K562 (cell line): ENCODE measurements at regions not wholly inside any gene's neighbourhood (a gene's known extent, or its start where the extent isn't known, plus 50 kb on each side); places are given as distances from the start of the nearest gene placed in this dataset.

ENCODE experiments used
- ATAC-seq: fragments of 200-7000 bp; cut with Tn5 transposase; 3 replicates; pipeline ENCODE4 v1.9.1; 2020; ENCODE audit warnings: moderate library complexity
- BruUV-seq: library from RNA; stranded (reverse); fragments of 400-500 nt; replicated peaks from 2 replicates; lab custom pipeline; 2021; lab: Mats Ljungman, UMichigan
- CTCF ChIA-PET: fragments of 300-600 bp; formaldehyde crosslinking; extraction: SDS; loops from one replicate; lab custom pipeline; 2021; ENCODE audit warnings: low intra/inter-chr PET ratio; lab: Yijun Ruan, JAX
- POLR2A ChIA-PET: fragments of 300-600, 350-650 bp; sonication (Branson Sonifier 250); formaldehyde crosslinking; extraction: SDS; loops from one replicate; lab custom pipeline; 2021; ENCODE audit warnings: antibody characterized with exemption, inconsistent platforms; lab: Yijun Ruan, JAX
- DNase-seq, 4 experiments: peaks; one replicate each; pipeline versions ENCODE4 v3.0.0 to v3.0.0-alpha.2; 2011 to 2018; ENCODE audit warnings: low spot score in 3 of 4, mixed read lengths in 3 of 4; ENCODE audit errors: extremely low read depth in 1 of 4
- FAIRE-seq: peaks from 2 replicates; lab custom pipeline; 2011; peaks lifted over from hg19 to GRCh38; lab: Jason Lieb, UNC
- H2AFZ ChIP-seq: 2 replicates; pipeline ENCODE4 v1.6.0; 2011; ENCODE audit warnings: low read depth, low read length, control low read depth, inconsistent platforms
- H3K27ac ChIP-seq: fragments of 200-600 bp; 3 replicates; pipeline ENCODE4 v1.8.0; 2011; ENCODE audit warnings: low read depth, mild to moderate bottlenecking, control low read depth, inconsistent platforms, low read length, moderate library complexity, mixed read lengths; ENCODE audit errors: extremely low read depth
- H3K27me3 ChIP-seq, 2 experiments: fragments of 300-600 bp in 1 of 2; 2 replicates in 1 of 2; 3 replicates in 1 of 2; pipeline versions ENCODE4 v1.6.0 to v1.8.0; 2011; ENCODE audit warnings: inconsistent platforms in 2 of 2, low read length in 2 of 2, mild to moderate bottlenecking in 1 of 2, mixed read lengths in 1 of 2, moderate library complexity in 1 of 2; ENCODE audit not compliant: control insufficient read depth in 2 of 2, insufficient read depth in 2 of 2
- H3K36me3 ChIP-seq: fragments of 300-600 bp; 3 replicates; pipeline ENCODE4 v1.8.0; 2011; ENCODE audit warnings: mild to moderate bottlenecking, low read length, inconsistent platforms; ENCODE audit not compliant: control insufficient read depth, insufficient read depth
- H3K4me1 ChIP-seq, 2 experiments: fragments of 200-600 bp in 1 of 2; replicated peaks in 1 of 2; 2 replicates in 1 of 2; 3 replicates in 1 of 2; pipeline versions ENCODE4 v1.5.1 to v1.8.0; 2011; ENCODE audit warnings: inconsistent platforms in 2 of 2, low read length in 2 of 2, mild to moderate bottlenecking in 1 of 2, mixed read lengths in 1 of 2, moderate library complexity in 1 of 2; ENCODE audit not compliant: control insufficient read depth in 2 of 2, insufficient read depth in 2 of 2
- H3K4me2 ChIP-seq: 2 replicates; pipeline ENCODE4 v1.6.1; 2011; ENCODE audit warnings: low read length, control low read depth, inconsistent platforms, mixed read lengths; ENCODE audit not compliant: insufficient read depth
- H3K4me3 ChIP-seq: fragments of 200-600 bp; sonication (generic), shearing (Covaris generic); 2 replicates; pipeline ENCODE4 v1.5.1; 2016; ENCODE audit warnings: control low read depth, inconsistent platforms
- H3K79me2 ChIP-seq: fragments of 200-600 bp; 3 replicates; pipeline ENCODE4 v1.8.0; 2011; ENCODE audit warnings: low read length, inconsistent platforms; ENCODE audit not compliant: control insufficient read depth, insufficient read depth
- H3K9ac ChIP-seq, 2 experiments: 2 replicates each; pipeline versions ENCODE4 v1.6.0 to v1.6.1; 2011; ENCODE audit warnings: low read depth in 2 of 2, low read length in 2 of 2, control low read depth in 1 of 2, inconsistent platforms in 1 of 2, mild to moderate bottlenecking in 1 of 2, mixed read lengths in 1 of 2; ENCODE audit not compliant: insufficient read depth in 1 of 2
- H3K9me1 ChIP-seq: one replicate; pipeline ENCODE4 v1.6.0; 2011; ENCODE audit warnings: inconsistent platforms, mild to moderate bottlenecking, low read length, moderate library complexity; ENCODE audit not compliant: control insufficient read depth, insufficient read depth
- H3K9me3 ChIP-seq: replicated peaks from 2 replicates; pipeline ENCODE4 v1.5.1; 2011; ENCODE audit warnings: low read depth, low read length, inconsistent platforms; ENCODE audit not compliant: control insufficient read depth, insufficient read depth
- H4K20me1 ChIP-seq: replicated peaks from 2 replicates; pipeline ENCODE4 v1.6.1; 2011; ENCODE audit warnings: low read length, inconsistent platforms, mixed read lengths; ENCODE audit not compliant: control insufficient read depth, insufficient read depth
- ADNP ChIP-seq: fragments of 200-800 bp; sonication (Bioruptor generic); IDR thresholded peaks from 2 replicates; pipeline ENCODE4 v1.6.1; 2016; ENCODE audit warnings: missing genetic modification characterization, missing compliant biosample characterization
- ARHGAP35 ChIP-seq: fragments of 450-650 bp; IDR thresholded peaks from 2 replicates; pipeline ENCODE4 v1.6.1; 2018; ENCODE audit not compliant: partially characterized antibody
- ATF3 ChIP-seq, 2 experiments: fragments of 450-650 bp in 1 of 2; sonication (generic) in 1 of 2; formaldehyde crosslinking in 1 of 2; IDR thresholded peaks in 1 of 2; conservative IDR thresholded peaks in 1 of 2; 2 replicates each; pipeline versions ENCODE4 v1.6.1 to v1.8.1; 2016 to 2023; ENCODE audit warnings: mild to moderate bottlenecking in 2 of 2, moderate library complexity in 2 of 2, inconsistent platforms in 1 of 2, missing genetic modification reagents in 1 of 2
- CBX3 ChIP-seq, 2 experiments: IDR thresholded peaks; 1 replicate in 1 of 2; 2 replicates in 1 of 2; pipeline ENCODE4 v1.6.1; 2012; ENCODE audit warnings: inconsistent platforms in 2 of 2, low read length in 2 of 2, borderline replicate concordance in 1 of 2, control low read depth in 1 of 2
- DMBX1 ChIP-seq: fragments of 250-450 bp; sonication (Bioruptor Pico); IDR thresholded peaks from 2 replicates; pipeline ENCODE4 v1.8.0; 2022; ENCODE audit warnings: inconsistent platforms, mild to moderate bottlenecking, moderate library complexity, borderline replicate concordance
- FOXK2 ChIP-seq, 2 experiments: fragments of 450-650 bp; IDR thresholded peaks in 1 of 2; conservative IDR thresholded peaks in 1 of 2; 2 replicates each; pipeline ENCODE4 v1.6.1; 2016; ENCODE audit warnings: low read depth in 2 of 2, mild to moderate bottlenecking in 1 of 2
- NCOA2 ChIP-seq, 2 experiments: fragments of 450-650 bp; IDR thresholded peaks; 2 replicates each; pipeline ENCODE4 v1.6.1; 2018; ENCODE audit warnings: mild to moderate bottlenecking in 2 of 2, moderate library complexity in 1 of 2; ENCODE audit not compliant: partially characterized antibody in 2 of 2
- NFIX ChIP-seq: fragments of 250-450 bp; sonication (Bioruptor Pico); IDR thresholded peaks from 2 replicates; pipeline ENCODE4 v1.4.0; 2020; ENCODE audit warnings: low read depth, mild to moderate bottlenecking, moderate library complexity
- NFYB ChIP-seq: IDR thresholded peaks from 2 replicates; pipeline ENCODE4 v1.6.1; 2011; ENCODE audit warnings: mild to moderate bottlenecking, moderate library complexity; ENCODE audit not compliant: insufficient read length; ENCODE audit errors: extremely low read depth
- NR1H2 ChIP-seq: sonication (generic); formaldehyde crosslinking; IDR thresholded peaks from 2 replicates; pipeline ENCODE4 v1.4.0; 2020; ENCODE audit warnings: mild to moderate bottlenecking, missing genetic modification reagents
- NR4A1 ChIP-seq, 2 experiments: fragments of 250-450 bp in 1 of 2; fragments of 450-650 bp in 1 of 2; sonication (Bioruptor Pico) in 1 of 2; IDR thresholded peaks; 2 replicates each; pipeline versions ENCODE4 v1.4.0 to v1.6.1; 2016 to 2020; ENCODE audit warnings: mild to moderate bottlenecking in 2 of 2, missing compliant biosample characterization in 1 of 2, missing genetic modification characterization in 1 of 2, moderate library complexity in 1 of 2
- NRF1 ChIP-seq, 2 experiments: fragments of 450-650 bp; IDR thresholded peaks in 1 of 2; conservative IDR thresholded peaks in 1 of 2; 2 replicates each; pipeline ENCODE4 v1.6.1; 2014; ENCODE audit warnings: mild to moderate bottlenecking in 2 of 2
- RBFOX2 ChIP-seq: fragments of 200-400 bp; formaldehyde crosslinking; IDR thresholded peaks from 2 replicates; pipeline ENCODE4 v1.6.1; 2017; ENCODE audit warnings: low read depth, mild to moderate bottlenecking, low read length, moderate library complexity
- RUNX1 ChIP-seq: sonication (generic); IDR thresholded peaks from 2 replicates; pipeline ENCODE4 v1.6.1; 2016; ENCODE audit warnings: antibody characterized with exemption, low read depth
- TRIM28 ChIP-seq: fragments of 450-650 bp; IDR thresholded peaks from 2 replicates; pipeline ENCODE4 v1.6.1; 2017
- ZNF77 ChIP-seq: fragments of 250-450 bp; sonication (Bioruptor Pico); IDR thresholded peaks from 2 replicates; pipeline ENCODE4 v1.5.0; 2020
- in situ Hi-C: fragments of 300-500 bp; cut with MboI; formaldehyde crosslinking; loops from 4 replicates; pipeline ENCODE4 v1.15.0; 2018; ENCODE audit warnings: inconsistent platforms, mixed read lengths
- intact Hi-C: fragments of 100-400 bp; cut with micrococcal nuclease; formaldehyde crosslinking; loops from 2 replicates; pipeline ENCODE4 v1.14.2; 2022
- TF ChIP-seq, protein P1 (sequence below): sonication (generic); formaldehyde crosslinking; IDR thresholded peaks from 2 replicates; pipeline ENCODE4 v1.8.0; 2022; ENCODE audit warnings: mild to moderate bottlenecking, missing genetic modification reagents

- TF ChIP-seq, protein P1, sequence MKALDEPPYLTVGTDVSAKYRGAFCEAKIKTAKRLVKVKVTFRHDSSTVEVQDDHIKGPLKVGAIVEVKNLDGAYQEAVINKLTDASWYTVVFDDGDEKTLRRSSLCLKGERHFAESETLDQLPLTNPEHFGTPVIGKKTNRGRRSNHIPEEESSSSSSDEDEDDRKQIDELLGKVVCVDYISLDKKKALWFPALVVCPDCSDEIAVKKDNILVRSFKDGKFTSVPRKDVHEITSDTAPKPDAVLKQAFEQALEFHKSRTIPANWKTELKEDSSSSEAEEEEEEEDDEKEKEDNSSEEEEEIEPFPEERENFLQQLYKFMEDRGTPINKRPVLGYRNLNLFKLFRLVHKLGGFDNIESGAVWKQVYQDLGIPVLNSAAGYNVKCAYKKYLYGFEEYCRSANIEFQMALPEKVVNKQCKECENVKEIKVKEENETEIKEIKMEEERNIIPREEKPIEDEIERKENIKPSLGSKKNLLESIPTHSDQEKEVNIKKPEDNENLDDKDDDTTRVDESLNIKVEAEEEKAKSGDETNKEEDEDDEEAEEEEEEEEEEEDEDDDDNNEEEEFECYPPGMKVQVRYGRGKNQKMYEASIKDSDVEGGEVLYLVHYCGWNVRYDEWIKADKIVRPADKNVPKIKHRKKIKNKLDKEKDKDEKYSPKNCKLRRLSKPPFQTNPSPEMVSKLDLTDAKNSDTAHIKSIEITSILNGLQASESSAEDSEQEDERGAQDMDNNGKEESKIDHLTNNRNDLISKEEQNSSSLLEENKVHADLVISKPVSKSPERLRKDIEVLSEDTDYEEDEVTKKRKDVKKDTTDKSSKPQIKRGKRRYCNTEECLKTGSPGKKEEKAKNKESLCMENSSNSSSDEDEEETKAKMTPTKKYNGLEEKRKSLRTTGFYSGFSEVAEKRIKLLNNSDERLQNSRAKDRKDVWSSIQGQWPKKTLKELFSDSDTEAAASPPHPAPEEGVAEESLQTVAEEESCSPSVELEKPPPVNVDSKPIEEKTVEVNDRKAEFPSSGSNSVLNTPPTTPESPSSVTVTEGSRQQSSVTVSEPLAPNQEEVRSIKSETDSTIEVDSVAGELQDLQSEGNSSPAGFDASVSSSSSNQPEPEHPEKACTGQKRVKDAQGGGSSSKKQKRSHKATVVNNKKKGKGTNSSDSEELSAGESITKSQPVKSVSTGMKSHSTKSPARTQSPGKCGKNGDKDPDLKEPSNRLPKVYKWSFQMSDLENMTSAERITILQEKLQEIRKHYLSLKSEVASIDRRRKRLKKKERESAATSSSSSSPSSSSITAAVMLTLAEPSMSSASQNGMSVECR (CRISPR knock-in tag): no peak
- TF ChIP-seq RBFOX2 (no peak), ARHGAP35 (no peak)
These were observed 312.0 kb upstream of the ETAA1 start (continued) for GRCh38 chr2:67085146-67085545.

DNA sequence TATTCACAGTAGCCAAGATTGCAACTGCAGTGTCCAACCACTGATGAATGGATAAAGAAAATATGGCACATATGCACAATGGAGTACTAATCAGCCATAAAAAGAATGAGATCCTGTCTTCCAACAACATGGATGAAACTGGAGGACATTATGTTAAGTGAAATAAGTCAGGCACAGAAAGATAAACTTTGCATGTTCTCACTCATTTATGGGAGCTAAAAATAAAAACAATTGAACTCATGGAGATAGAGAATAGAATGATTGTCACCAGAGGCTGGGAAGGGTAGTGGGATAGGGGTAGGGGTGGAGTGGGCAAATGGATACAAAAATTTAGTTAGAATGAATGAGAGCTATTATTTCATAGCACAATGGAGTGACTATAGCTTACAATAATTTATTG is 305.5 kb upstream of the ETAA1 start:
- ChIA-PET POLR2A (no interaction called here), CTCF (no interaction called here)
- in situ Hi-C loops: no loop called here
- H2AFZ ChIP-seq: no peak overlapping the region
- H3K9me1 ChIP-seq: no peaks in the 10 kb centered on the region
- no peak overlapping the region for H3K9ac ChIP-seq
- no peak overlapping the region for H3K27ac ChIP-seq
- FAIRE-seq (no peak), ATAC-seq (no peak), DNase-seq (no peak)
- no peaks in the 10 kb centered on the region for H3K36me3 ChIP-seq
- no peaks in the 10 kb centered on the region for H3K4me1 ChIP-seq
- no TSS peak for BruUV-seq
- no peak overlapping the region for H3K4me3 ChIP-seq
- H3K27me3 ChIP-seq: no peaks in the 10 kb centered on the region
- H4K20me1 ChIP-seq: no peaks in the 10 kb centered on the region
- H3K79me2 ChIP-seq: no peaks in the 10 kb centered on the region
- no peak overlapping the region for H3K4me2 ChIP-seq
- H3K9me3 ChIP-seq: no peaks in the 10 kb centered on the region
- TF ChIP-seq NCOA2 (IDR thresholded peaks at IDR 0.05; ENCODE audit: partially characterized antibody in 2 of 2): no peak
- no peak for TF ChIP-seq DMBX1 (CRISPR knock-in tag)
- TF ChIP-seq NRF1 (conservative IDR thresholded peaks at IDR 0.05 in 1 of 2, IDR thresholded peaks at IDR 0.05 in 1 of 2): no peak
- no peak for TF ChIP-seq TRIM28
- TF ChIP-seq FOXK2 (conservative IDR thresholded peaks at IDR 0.05 in 1 of 2, IDR thresholded peaks at IDR 0.05 in 1 of 2; ENCODE audit: low read depth in 2 of 2): no peak
- no peak for TF ChIP-seq CBX3 (IDR thresholded peaks at IDR 0.05; ENCODE audit: borderline replicate concordance in 1 of 2, low read length in 2 of 2)
- TF ChIP-seq NR1H2: no peak
- no peak for TF ChIP-seq NFYB
- no peak for TF ChIP-seq NFIX (CRISPR knock-in tag)
- no peak for TF ChIP-seq ATF3 (IDR thresholded peaks at IDR 0.05)
- TF ChIP-seq ATF3 (CRISPR knock-in tag; conservative IDR thresholded peaks at IDR 0.05): no peak
- no peak for TF ChIP-seq ZNF77 (CRISPR knock-in tag)
- TF ChIP-seq NR4A1 (CRISPR knock-in tag; IDR thresholded peaks at IDR 0.05): no peak
- TF ChIP-seq NR4A1 (tag; IDR thresholded peaks at IDR 0.05): no peak
- TF ChIP-seq ADNP: no peak
- TF ChIP-seq RUNX1: no peak
- intact Hi-C loops: no loop called here
